HEK293 (cell line): ENCODE measurements at regions not wholly inside any gene's neighbourhood (a gene's known extent, or its start where the extent isn't known, plus 50 kb on each side); places are given as distances from the start of the nearest gene placed in this dataset.

Experiments used
- GFI1B ChIP-seq: fragments of 450-650 bp; formaldehyde crosslinking; IDR thresholded peaks from 2 replicates; pipeline ENCODE4 v1.5.1; 2016; ENCODE audit warnings: missing biosample characterization, missing genetic modification characterization
- GLI2 ChIP-seq: fragments of 450-650 bp; formaldehyde crosslinking; IDR thresholded peaks from 2 replicates; pipeline ENCODE4; 2017; ENCODE audit warnings: missing biosample characterization, missing genetic modification characterization, low read depth, borderline replicate concordance
- GLIS1 ChIP-seq: fragments of 450-650 bp; formaldehyde crosslinking; IDR thresholded peaks from 2 replicates; pipeline ENCODE4 v1.5.1; 2016; ENCODE audit warnings: missing biosample characterization, missing genetic modification characterization
- GLIS2 ChIP-seq: fragments of 450-650 bp; formaldehyde crosslinking; IDR thresholded peaks from 2 replicates; pipeline ENCODE4 v1.5.1; 2016; ENCODE audit warnings: missing biosample characterization, missing genetic modification characterization
- HOXA7 ChIP-seq: sonication (generic); formaldehyde crosslinking; IDR thresholded peaks from 2 replicates; pipeline ENCODE4 v1.8.1; 2022; ENCODE audit warnings: missing genetic modification reagents, borderline replicate concordance
- KLF10 ChIP-seq: fragments of 450-650 bp; IDR thresholded peaks from 2 replicates; pipeline ENCODE4 v1.5.1; 2018; ENCODE audit warnings: missing biosample characterization, mild to moderate bottlenecking, missing genetic modification characterization
- MEIS1 ChIP-seq: sonication (generic); formaldehyde crosslinking; IDR thresholded peaks from 2 replicates; pipeline ENCODE4 v1.8.1; 2022; ENCODE audit warnings: missing genetic modification reagents, mild to moderate bottlenecking, borderline replicate concordance
- MYNN ChIP-seq: fragments of 450-650 bp; formaldehyde crosslinking; IDR thresholded peaks from 2 replicates; pipeline ENCODE4 v1.5.1; 2016; ENCODE audit warnings: missing biosample characterization, missing genetic modification characterization, borderline replicate concordance
- SCRT1 ChIP-seq: fragments of 450-650 bp; formaldehyde crosslinking; IDR thresholded peaks from 2 replicates; pipeline ENCODE4 v1.5.1; 2016; ENCODE audit warnings: missing biosample characterization, missing genetic modification characterization, borderline replicate concordance
- SCRT2 ChIP-seq: fragments of 450-650 bp; formaldehyde crosslinking; IDR thresholded peaks from 2 replicates; pipeline ENCODE4 v1.5.1; 2016; ENCODE audit warnings: missing biosample characterization, missing genetic modification characterization
- YY1 ChIP-seq: fragments of 450-650 bp; formaldehyde crosslinking; IDR thresholded peaks from 2 replicates; pipeline ENCODE4 v1.5.1; 2018; ENCODE audit warnings: missing biosample characterization, missing genetic modification characterization
- ZBTB17 ChIP-seq: fragments of 450-650 bp; formaldehyde crosslinking; IDR thresholded peaks from 2 replicates; pipeline ENCODE4 v1.5.1; 2016; ENCODE audit warnings: missing biosample characterization, missing genetic modification characterization
- ZNF155 ChIP-seq: fragments of 450-650 bp; formaldehyde crosslinking; IDR thresholded peaks from 2 replicates; pipeline ENCODE4 v1.5.1; 2016; ENCODE audit warnings: missing biosample characterization, missing genetic modification characterization
- ZNF221 ChIP-seq: fragments of 450-650 bp; formaldehyde crosslinking; IDR thresholded peaks from 2 replicates; pipeline ENCODE4 v1.5.1; 2017; ENCODE audit warnings: missing biosample characterization, missing genetic modification characterization, borderline replicate concordance
- ZNF292 ChIP-seq: fragments of 450-650 bp; formaldehyde crosslinking; IDR thresholded peaks from 2 replicates; pipeline ENCODE4 v1.5.1; 2016; ENCODE audit warnings: low read depth, missing biosample characterization, missing genetic modification characterization, borderline replicate concordance
- ZNF311 ChIP-seq: fragments of 450-650 bp; formaldehyde crosslinking; IDR thresholded peaks from 2 replicates; pipeline ENCODE4 v1.5.1; 2017; ENCODE audit warnings: missing biosample characterization, missing genetic modification characterization, borderline replicate concordance
- ZNF391 ChIP-seq: fragments of 450-650 bp; formaldehyde crosslinking; IDR thresholded peaks from 2 replicates; pipeline ENCODE4 v1.5.1; 2016; ENCODE audit warnings: low read depth, missing biosample characterization, missing genetic modification characterization, borderline replicate concordance
- ZNF610 ChIP-seq: fragments of 450-650 bp; formaldehyde crosslinking; IDR thresholded peaks from 2 replicates; pipeline ENCODE4 v1.5.1; 2016; ENCODE audit warnings: missing biosample characterization, missing genetic modification characterization, borderline replicate concordance
- ZNF664 ChIP-seq: fragments of 450-650 bp; formaldehyde crosslinking; IDR thresholded peaks from 2 replicates; pipeline ENCODE4 v1.5.1; 2016; ENCODE audit warnings: missing biosample characterization, missing genetic modification characterization
- ZNF792 ChIP-seq: fragments of 450-650 bp; formaldehyde crosslinking; IDR thresholded peaks from 2 replicates; pipeline ENCODE4 v1.5.1; 2016; ENCODE audit warnings: missing biosample characterization, missing genetic modification characterization
- ZNF837 ChIP-seq: fragments of 450-650 bp; formaldehyde crosslinking; IDR thresholded peaks from 2 replicates; pipeline ENCODE4 v1.5.1; 2016; ENCODE audit warnings: missing biosample characterization, missing genetic modification characterization
- ZSCAN16 ChIP-seq: fragments of 450-650 bp; formaldehyde crosslinking; IDR thresholded peaks from 2 replicates; pipeline ENCODE4 v1.5.1; 2016; ENCODE audit warnings: missing biosample characterization, missing genetic modification characterization
- TF ChIP-seq, protein P1 (sequence below): fragments of 450-650 bp; formaldehyde crosslinking; IDR thresholded peaks from 2 replicates; pipeline ENCODE4 v1.5.1; 2016; ENCODE audit warnings: missing biosample characterization, missing genetic modification characterization, low read depth
- TF ChIP-seq, protein P2 (sequence below): fragments of 450-650 bp; formaldehyde crosslinking; IDR thresholded peaks from 2 replicates; pipeline ENCODE4 v1.5.1; 2016; ENCODE audit warnings: missing biosample characterization, missing genetic modification characterization, low read depth
- TF ChIP-seq, protein P3 (sequence below): fragments of 450-650 bp; IDR thresholded peaks from 2 replicates; pipeline ENCODE4 v1.5.1; 2018; ENCODE audit warnings: missing biosample characterization, missing genetic modification characterization
- TF ChIP-seq, protein P4 (sequence below): fragments of 450-650 bp; formaldehyde crosslinking; IDR thresholded peaks from 2 replicates; pipeline ENCODE4 v1.5.1; 2016; ENCODE audit warnings: missing biosample characterization, missing genetic modification characterization
- TF ChIP-seq, protein P5 (sequence below): fragments of 450-650 bp; formaldehyde crosslinking; conservative IDR thresholded peaks from 2 replicates; pipeline ENCODE4 v1.5.1; 2016; ENCODE audit warnings: low read depth, missing biosample characterization, missing genetic modification characterization

- TF ChIP-seq, protein P1, sequence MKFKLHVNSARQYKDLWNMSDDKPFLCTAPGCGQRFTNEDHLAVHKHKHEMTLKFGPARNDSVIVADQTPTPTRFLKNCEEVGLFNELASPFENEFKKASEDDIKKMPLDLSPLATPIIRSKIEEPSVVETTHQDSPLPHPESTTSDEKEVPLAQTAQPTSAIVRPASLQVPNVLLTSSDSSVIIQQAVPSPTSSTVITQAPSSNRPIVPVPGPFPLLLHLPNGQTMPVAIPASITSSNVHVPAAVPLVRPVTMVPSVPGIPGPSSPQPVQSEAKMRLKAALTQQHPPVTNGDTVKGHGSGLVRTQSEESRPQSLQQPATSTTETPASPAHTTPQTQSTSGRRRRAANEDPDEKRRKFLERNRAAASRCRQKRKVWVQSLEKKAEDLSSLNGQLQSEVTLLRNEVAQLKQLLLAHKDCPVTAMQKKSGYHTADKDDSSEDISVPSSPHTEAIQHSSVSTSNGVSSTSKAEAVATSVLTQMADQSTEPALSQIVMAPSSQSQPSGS (tag by site-specific recombination): no peak
- peak; percentile 45; the same call in 1 of the 2 replicates for TF ChIP-seq ZNF610 (tag by site-specific recombination)
- no peak for TF ChIP-seq GLI2
- TF ChIP-seq, protein P2, sequence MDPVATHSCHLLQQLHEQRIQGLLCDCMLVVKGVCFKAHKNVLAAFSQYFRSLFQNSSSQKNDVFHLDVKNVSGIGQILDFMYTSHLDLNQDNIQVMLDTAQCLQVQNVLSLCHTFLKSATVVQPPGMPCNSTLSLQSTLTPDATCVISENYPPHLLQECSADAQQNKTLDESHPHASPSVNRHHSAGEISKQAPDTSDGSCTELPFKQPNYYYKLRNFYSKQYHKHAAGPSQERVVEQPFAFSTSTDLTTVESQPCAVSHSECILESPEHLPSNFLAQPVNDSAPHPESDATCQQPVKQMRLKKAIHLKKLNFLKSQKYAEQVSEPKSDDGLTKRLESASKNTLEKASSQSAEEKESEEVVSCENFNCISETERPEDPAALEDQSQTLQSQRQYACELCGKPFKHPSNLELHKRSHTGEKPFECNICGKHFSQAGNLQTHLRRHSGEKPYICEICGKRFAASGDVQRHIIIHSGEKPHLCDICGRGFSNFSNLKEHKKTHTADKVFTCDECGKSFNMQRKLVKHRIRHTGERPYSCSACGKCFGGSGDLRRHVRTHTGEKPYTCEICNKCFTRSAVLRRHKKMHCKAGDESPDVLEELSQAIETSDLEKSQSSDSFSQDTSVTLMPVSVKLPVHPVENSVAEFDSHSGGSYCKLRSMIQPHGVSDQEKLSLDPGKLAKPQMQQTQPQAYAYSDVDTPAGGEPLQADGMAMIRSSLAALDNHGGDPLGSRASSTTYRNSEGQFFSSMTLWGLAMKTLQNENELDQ: no peak
- TF ChIP-seq SCRT2 (tag by site-specific recombination): no peak
- peak; percentile 80; the same call in 1 of the 2 replicates for TF ChIP-seq KLF10
- no peak for TF ChIP-seq MEIS1
- peak; percentile 95 for TF ChIP-seq ZBTB17 (tag by site-specific recombination)
- no peak for TF ChIP-seq ZNF837
- TF ChIP-seq ZNF311 (tag by site-specific recombination): no peak
- no peak for TF ChIP-seq GFI1B (tag by site-specific recombination)
- TF ChIP-seq HOXA7 (CRISPR knock-in tag): no peak
- TF ChIP-seq, protein P3, sequence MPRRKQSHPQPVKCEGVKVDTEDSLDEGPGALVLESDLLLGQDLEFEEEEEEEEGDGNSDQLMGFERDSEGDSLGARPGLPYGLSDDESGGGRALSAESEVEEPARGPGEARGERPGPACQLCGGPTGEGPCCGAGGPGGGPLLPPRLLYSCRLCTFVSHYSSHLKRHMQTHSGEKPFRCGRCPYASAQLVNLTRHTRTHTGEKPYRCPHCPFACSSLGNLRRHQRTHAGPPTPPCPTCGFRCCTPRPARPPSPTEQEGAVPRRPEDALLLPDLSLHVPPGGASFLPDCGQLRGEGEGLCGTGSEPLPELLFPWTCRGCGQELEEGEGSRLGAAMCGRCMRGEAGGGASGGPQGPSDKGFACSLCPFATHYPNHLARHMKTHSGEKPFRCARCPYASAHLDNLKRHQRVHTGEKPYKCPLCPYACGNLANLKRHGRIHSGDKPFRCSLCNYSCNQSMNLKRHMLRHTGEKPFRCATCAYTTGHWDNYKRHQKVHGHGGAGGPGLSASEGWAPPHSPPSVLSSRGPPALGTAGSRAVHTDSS (tag by site-specific recombination): no peak
- no peak for TF ChIP-seq ZNF664 (tag by site-specific recombination)
- no peak for TF ChIP-seq ZNF221 (tag by site-specific recombination)
- TF ChIP-seq, protein P4, sequence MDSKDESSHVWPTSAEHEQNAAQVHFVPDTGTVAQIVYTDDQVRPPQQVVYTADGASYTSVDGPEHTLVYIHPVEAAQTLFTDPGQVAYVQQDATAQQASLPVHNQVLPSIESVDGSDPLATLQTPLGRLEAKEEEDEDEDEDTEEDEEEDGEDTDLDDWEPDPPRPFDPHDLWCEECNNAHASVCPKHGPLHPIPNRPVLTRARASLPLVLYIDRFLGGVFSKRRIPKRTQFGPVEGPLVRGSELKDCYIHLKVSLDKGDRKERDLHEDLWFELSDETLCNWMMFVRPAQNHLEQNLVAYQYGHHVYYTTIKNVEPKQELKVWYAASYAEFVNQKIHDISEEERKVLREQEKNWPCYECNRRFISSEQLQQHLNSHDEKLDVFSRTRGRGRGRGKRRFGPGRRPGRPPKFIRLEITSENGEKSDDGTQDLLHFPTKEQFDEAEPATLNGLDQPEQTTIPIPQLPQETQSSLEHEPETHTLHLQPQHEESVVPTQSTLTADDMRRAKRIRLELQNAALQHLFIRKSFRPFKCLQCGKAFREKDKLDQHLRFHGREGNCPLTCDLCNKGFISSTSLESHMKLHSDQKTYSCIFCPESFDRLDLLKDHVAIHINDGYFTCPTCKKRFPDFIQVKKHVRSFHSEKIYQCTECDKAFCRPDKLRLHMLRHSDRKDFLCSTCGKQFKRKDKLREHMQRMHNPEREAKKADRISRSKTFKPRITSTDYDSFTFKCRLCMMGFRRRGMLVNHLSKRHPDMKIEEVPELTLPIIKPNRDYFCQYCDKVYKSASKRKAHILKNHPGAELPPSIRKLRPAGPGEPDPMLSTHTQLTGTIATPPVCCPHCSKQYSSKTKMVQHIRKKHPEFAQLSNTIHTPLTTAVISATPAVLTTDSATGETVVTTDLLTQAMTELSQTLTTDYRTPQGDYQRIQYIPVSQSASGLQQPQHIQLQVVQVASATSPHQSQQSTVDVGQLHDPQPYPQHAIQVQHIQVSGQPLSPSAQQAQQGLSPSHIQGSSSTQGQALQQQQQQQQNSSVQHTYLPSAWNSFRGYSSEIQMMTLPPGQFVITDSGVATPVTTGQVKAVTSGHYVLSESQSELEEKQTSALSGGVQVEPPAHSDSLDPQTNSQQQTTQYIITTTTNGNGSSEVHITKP (tag by site-specific recombination): peak; percentile 37
- TF ChIP-seq SCRT1 (tag by site-specific recombination): no peak
- no peak for TF ChIP-seq ZNF292
- no peak for TF ChIP-seq MYNN (tag by site-specific recombination)
- no peak for TF ChIP-seq ZNF391 (tag by site-specific recombination)
- no peak for TF ChIP-seq ZNF792 (tag by site-specific recombination)
- no peak for TF ChIP-seq ZNF155
- TF ChIP-seq GLIS1: peak; percentile 67; the same call in 1 of the 2 replicates
- TF ChIP-seq GLIS2 (tag by site-specific recombination): peak; percentile 79
- TF ChIP-seq, protein P5, sequence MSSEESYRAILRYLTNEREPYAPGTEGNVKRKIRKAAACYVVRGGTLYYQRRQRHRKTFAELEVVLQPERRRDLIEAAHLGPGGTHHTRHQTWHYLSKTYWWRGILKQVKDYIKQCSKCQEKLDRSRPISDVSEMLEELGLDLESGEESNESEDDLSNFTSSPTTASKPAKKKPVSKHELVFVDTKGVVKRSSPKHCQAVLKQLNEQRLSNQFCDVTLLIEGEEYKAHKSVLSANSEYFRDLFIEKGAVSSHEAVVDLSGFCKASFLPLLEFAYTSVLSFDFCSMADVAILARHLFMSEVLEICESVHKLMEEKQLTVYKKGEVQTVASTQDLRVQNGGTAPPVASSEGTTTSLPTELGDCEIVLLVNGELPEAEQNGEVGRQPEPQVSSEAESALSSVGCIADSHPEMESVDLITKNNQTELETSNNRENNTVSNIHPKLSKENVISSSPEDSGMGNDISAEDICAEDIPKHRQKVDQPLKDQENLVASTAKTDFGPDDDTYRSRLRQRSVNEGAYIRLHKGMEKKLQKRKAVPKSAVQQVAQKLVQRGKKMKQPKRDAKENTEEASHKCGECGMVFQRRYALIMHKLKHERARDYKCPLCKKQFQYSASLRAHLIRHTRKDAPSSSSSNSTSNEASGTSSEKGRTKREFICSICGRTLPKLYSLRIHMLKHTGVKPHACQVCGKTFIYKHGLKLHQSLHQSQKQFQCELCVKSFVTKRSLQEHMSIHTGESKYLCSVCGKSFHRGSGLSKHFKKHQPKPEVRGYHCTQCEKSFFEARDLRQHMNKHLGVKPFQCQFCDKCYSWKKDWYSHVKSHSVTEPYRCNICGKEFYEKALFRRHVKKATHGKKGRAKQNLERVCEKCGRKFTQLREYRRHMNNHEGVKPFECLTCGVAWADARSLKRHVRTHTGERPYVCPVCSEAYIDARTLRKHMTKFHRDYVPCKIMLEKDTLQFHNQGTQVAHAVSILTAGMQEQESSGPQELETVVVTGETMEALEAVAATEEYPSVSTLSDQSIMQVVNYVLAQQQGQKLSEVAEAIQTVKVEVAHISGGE (tag by site-specific recombination): no peak
- no peak for TF ChIP-seq YY1 (tag by site-specific recombination)
- TF ChIP-seq ZSCAN16 (tag by site-specific recombination): no peak
These were observed 221.8 kb downstream of the MEF2C start (continued) for GRCh38 chr5:88660947-88661805.
